H1 (cell line): ENCODE measurements at regions not wholly inside any gene's neighbourhood (a gene's known extent, or its start where the extent isn't known, plus 50 kb on each side); places are given as distances from the start of the nearest gene placed in this dataset.

Experiments
- POLR2AphosphoS5 ChIP-seq: IDR thresholded peaks from 2 replicates; pipeline ENCODE4 v1.6.1; 2011; ENCODE audit warnings: low read depth, low read length
- TBP ChIP-seq: IDR thresholded peaks from 2 replicates; pipeline ENCODE4 v1.6.1; 2011; ENCODE audit warnings: low read depth, low read length, improper control_type of control experiment

- TF ChIP-seq TBP, result no peak
- no peak for TF ChIP-seq POLR2AphosphoS5
Measured at GRCh38 chr9:82894961-82895821, 167.8 kb downstream of the RASEF start (continued).
